Suprapubic skin (tissue), 4 donors: ENCODE measurements at regions not wholly inside any gene's neighbourhood (a gene's known extent, or its start where the extent isn't known, plus 50 kb on each side); places are given as distances from the start of the nearest gene placed in this dataset.

Experiments used
- DNase-seq, 2 donors: peaks; one replicate each; pipeline ENCODE4 v3.0.0-alpha.2; 2019; ENCODE audit warnings: low spot score in 2 of 2
- H3K27ac ChIP-seq: fragments of 200-600 bp; sonication (generic); one replicate; pipeline ENCODE4 v1.5.1; 2019
- H3K27me3 ChIP-seq: fragments of 200-600 bp; sonication (generic); one replicate; pipeline ENCODE4 v1.5.1; 2019
- H3K36me3 ChIP-seq: fragments of 200-600 bp; sonication (generic); one replicate; pipeline ENCODE4 v1.5.1; 2019
- H3K4me1 ChIP-seq: fragments of 200-600 bp; sonication (generic); one replicate; pipeline ENCODE4 v1.5.1; 2019
- H3K4me3 ChIP-seq: fragments of 200-600 bp; sonication (generic); one replicate; pipeline ENCODE4 v1.5.1; 2019; ENCODE audit warnings: mild to moderate bottlenecking
- H3K9me3 ChIP-seq: fragments of 200-600 bp; sonication (generic); one replicate; pipeline ENCODE4 v1.5.1; 2019
- EP300 ChIP-seq: sonication (generic); formaldehyde crosslinking; IDR thresholded peaks from one replicate; pipeline ENCODE4 v1.6.1; 2017; ENCODE audit warnings: antibody characterized with exemption
- POLR2A ChIP-seq, 2 donors: fragments of 450-650 bp; IDR thresholded peaks; one replicate each; pipeline ENCODE4 v1.6.1; 2017; ENCODE audit warnings: antibody characterized with exemption in 2 of 2, mild to moderate bottlenecking in 2 of 2, moderate library complexity in 2 of 2
- POLR2AphosphoS5 ChIP-seq, 3 donors: sonication (generic); formaldehyde crosslinking; IDR thresholded peaks; one replicate each; pipeline ENCODE4 v1.6.1; 2017; ENCODE audit warnings: antibody characterized with exemption in 3 of 3
- WGBS: methylation state at CpG from one replicate; pipeline ENCODE4 v1.1.5; 2018; 5-methylcytosine and 5-hydroxymethylcytosine counted together
- TF ChIP-seq, protein P1 (sequence below), 2 donors: fragments of 200-600 bp in 1 of 2; fragments of 450-650 bp in 1 of 2; sonication (generic) in 1 of 2; IDR thresholded peaks; one replicate each; pipeline ENCODE4 v1.5.1; 2016 to 2019; ENCODE audit warnings: antibody characterized with exemption in 2 of 2, mild to moderate bottlenecking in 1 of 2, moderate library complexity in 1 of 2

DNA sequence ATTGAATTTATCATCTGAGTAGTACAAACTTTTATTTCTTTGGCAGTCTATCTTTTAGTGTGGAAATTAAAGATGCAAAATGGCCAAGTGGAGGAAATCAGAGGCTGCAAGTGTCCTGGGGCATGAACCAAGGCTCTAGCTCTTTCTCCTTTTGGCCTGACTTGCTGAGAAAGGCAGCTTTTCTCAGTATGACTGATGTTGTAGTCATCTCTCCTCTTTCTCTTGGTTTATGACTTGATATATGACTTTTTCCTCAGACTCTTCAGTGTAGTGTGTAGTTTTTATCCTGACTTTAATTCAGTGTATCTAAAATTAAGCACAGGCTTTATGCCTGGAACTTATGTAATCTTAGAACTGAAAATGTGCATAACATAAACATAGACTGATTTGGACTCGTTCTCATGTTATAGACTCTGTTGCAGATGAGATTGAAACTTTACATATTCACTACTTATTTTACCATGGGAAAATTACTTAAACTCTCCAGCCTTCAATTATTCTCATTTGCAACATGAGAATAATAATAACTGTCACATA lies 65.7 kb downstream of the SLITRK5 start:
- Histone ChIP-seq H3K27me3 (no peaks in the 10 kb centered on the region), H3K27ac (no peak overlapping the region), H3K4me3 (no peak overlapping the region), H3K4me1 (no peaks in the 10 kb centered on the region), H3K36me3 (no peaks in the 10 kb centered on the region), H3K9me3 (no peaks in the 10 kb centered on the region)
- WGBS: 47% methylated on average over 1 of the region's 1 CpG
- no peak for DNase-seq
- TF ChIP-seq POLR2AphosphoS5 (IDR thresholded peaks at IDR 0.05): no peak
- TF ChIP-seq POLR2A (IDR thresholded peaks at IDR 0.05): no peak
- TF ChIP-seq, protein P1, sequence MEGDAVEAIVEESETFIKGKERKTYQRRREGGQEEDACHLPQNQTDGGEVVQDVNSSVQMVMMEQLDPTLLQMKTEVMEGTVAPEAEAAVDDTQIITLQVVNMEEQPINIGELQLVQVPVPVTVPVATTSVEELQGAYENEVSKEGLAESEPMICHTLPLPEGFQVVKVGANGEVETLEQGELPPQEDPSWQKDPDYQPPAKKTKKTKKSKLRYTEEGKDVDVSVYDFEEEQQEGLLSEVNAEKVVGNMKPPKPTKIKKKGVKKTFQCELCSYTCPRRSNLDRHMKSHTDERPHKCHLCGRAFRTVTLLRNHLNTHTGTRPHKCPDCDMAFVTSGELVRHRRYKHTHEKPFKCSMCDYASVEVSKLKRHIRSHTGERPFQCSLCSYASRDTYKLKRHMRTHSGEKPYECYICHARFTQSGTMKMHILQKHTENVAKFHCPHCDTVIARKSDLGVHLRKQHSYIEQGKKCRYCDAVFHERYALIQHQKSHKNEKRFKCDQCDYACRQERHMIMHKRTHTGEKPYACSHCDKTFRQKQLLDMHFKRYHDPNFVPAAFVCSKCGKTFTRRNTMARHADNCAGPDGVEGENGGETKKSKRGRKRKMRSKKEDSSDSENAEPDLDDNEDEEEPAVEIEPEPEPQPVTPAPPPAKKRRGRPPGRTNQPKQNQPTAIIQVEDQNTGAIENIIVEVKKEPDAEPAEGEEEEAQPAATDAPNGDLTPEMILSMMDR (IDR thresholded peaks at IDR 0.05): no peak
- TF ChIP-seq EP300: no peak

DNA sequence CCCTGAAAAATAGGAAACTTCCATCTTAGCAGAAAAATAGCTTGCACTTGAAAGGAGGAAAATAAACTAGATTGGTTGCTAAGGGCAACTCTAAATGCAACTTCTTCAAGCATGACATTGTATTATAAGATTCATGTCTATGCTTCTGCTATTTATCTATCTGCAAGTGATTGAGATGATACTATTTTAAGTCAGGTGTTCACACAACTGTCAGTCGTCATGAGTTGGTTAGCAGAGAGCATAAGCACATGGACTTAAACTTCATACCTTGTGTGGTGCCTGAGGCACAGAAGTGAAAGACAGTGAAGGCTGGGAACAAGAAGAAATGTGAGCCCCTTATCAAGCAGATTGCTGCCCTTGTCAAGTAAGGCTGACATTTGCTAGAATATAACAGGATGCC lies 82.9 kb downstream of the SLITRK5 start:
- no peak for TF ChIP-seq EP300
- TF ChIP-seq, protein P1 (IDR thresholded peaks at IDR 0.05): no peak
- no peak for TF ChIP-seq POLR2AphosphoS5 (IDR thresholded peaks at IDR 0.05)
- TF ChIP-seq POLR2A (IDR thresholded peaks at IDR 0.05): no peak
- no peak for DNase-seq
- no peak overlapping the region for H3K27ac ChIP-seq
- H3K27me3 ChIP-seq: no peaks in the 10 kb centered on the region
- H3K4me1 ChIP-seq: no peaks in the 10 kb centered on the region
- no peaks in the 10 kb centered on the region for H3K36me3 ChIP-seq
- H3K9me3 ChIP-seq: no peaks in the 10 kb centered on the region
- WGBS: 31% methylated on average over 1 of the region's 1 CpG
- H3K4me3 ChIP-seq: no peak overlapping the region

DNA sequence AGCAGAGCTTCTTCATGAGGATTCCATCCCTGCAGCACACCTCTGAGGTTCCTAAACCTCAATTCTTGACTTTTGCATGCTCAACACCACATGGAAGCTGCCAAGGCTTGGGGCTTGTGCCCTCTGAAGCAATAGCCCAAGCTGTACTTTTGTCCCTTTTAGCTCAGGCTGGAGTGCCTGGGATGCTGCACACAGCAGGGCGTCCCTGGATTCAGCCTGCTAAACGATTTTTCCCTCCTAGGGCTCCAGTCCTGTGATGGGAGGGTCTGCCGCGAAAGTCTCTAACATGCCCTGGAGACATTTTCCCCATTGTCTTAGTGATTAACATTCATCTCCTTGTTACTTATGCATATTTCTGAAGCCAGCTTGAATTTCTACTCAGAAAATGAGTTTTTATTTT lies 98.3 kb downstream of the SLITRK5 start:
- Histone ChIP-seq H3K36me3 (no peaks in the 10 kb centered on the region), H3K27ac (no peak overlapping the region), H3K4me3 (no peak overlapping the region), H3K9me3 (no peaks in the 10 kb centered on the region), H3K4me1 (no peaks in the 10 kb centered on the region), H3K27me3 (no peaks in the 10 kb centered on the region)
- 50% methylated on average over 4 of the region's 4 CpGs for WGBS
- no peak for DNase-seq
- TF ChIP-seq POLR2AphosphoS5 (IDR thresholded peaks at IDR 0.05) (no peak), POLR2A (IDR thresholded peaks at IDR 0.05) (no peak)

DNA sequence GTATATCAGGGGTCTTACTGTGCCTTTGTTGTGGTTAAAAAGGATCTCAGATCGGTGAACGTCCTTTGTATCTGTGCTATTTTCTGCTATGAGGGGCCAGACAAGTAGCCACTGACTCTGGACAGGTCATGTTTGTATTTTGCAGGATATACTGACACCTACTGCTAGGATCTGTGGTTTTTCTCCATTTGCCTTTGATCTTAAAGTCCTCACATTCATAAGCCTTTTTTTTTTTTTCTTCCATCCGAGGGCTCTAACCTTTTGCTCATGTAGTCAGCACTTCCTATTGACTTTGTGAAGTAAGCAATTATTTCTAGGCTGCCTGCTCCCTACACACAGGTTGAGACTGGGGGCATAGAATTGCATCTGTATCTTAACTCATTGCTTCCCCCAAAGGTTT lies 106.2 kb downstream of the SLITRK5 start:
- DNase-seq: no peak
- WGBS: 51% methylated on average over 3 of the region's 3 CpGs
- TF ChIP-seq, protein P1 (IDR thresholded peaks at IDR 0.05): no peak
- TF ChIP-seq POLR2AphosphoS5 (IDR thresholded peaks at IDR 0.05) (no peak), POLR2A (IDR thresholded peaks at IDR 0.05) (no peak), EP300 (no peak)
- H3K4me1 ChIP-seq: no peaks in the 10 kb centered on the region
- no peak overlapping the region for H3K27ac ChIP-seq
- no peaks in the 10 kb centered on the region for H3K36me3 ChIP-seq
- H3K9me3 ChIP-seq: no peaks in the 10 kb centered on the region
- H3K27me3 ChIP-seq: no peaks in the 10 kb centered on the region
- H3K4me3 ChIP-seq: no peak overlapping the region

DNA sequence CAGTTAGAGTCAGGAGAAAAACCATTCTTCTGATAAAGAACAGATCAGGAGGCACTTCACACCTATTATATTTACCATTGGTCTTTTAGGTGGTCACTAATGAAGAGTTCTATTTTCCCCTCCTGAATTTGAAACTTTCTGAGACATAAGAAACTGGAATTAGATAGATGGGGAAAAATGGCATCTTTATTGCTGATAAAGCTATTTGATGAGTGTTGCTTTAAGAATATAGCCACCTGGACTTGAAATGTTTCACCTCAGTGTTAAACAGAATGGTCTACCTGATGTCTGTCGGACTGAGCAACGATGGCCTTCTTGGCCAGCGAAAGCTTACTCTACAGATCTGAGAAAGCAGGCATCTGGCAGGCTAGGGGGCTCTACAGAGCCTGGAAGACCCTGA lies 107.0 kb downstream of the SLITRK5 start:
- no peaks in the 10 kb centered on the region for H3K27me3 ChIP-seq
- H3K4me1 ChIP-seq: no peaks in the 10 kb centered on the region
- no peak for TF ChIP-seq POLR2A (IDR thresholded peaks at IDR 0.05)
- TF ChIP-seq POLR2AphosphoS5 (IDR thresholded peaks at IDR 0.05): no peak
- TF ChIP-seq EP300: no peak
- TF ChIP-seq, protein P1 (IDR thresholded peaks at IDR 0.05): no peak
- no peak for DNase-seq
- no peak overlapping the region for H3K27ac ChIP-seq
- H3K9me3 ChIP-seq: no peaks in the 10 kb centered on the region
- 85% methylated on average over 3 of the region's 3 CpGs for WGBS
- no peak overlapping the region for H3K4me3 ChIP-seq
- H3K36me3 ChIP-seq: no peaks in the 10 kb centered on the region

DNA sequence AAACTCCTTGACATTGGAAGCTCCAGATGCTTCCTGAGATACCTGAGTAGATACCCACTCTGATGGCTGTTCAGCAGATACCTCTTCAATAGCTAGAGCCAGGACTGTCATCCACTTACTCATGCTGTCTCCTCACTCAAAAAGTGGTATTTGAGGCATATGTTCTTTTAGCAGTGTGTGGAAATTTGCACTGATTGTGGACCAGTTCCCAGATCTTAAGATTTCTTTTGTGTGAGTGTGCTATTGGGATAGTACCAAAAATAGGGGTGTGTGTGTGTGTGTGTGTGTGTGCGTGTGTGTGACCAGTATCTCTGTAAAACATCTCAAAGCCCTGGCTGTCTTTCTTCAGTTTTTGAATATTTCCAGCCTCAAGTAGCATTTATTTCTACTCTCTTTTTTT lies 108.3 kb downstream of the SLITRK5 start:
- TF ChIP-seq, protein P1 (IDR thresholded peaks at IDR 0.05): no peak
- TF ChIP-seq EP300: no peak
- TF ChIP-seq POLR2A (IDR thresholded peaks at IDR 0.05): no peak
- TF ChIP-seq POLR2AphosphoS5 (IDR thresholded peaks at IDR 0.05): no peak
- no peak for DNase-seq
- H3K4me3 ChIP-seq: no peak overlapping the region
- H3K27me3 ChIP-seq: no peaks in the 10 kb centered on the region
- H3K27ac ChIP-seq: no peak overlapping the region
- no peaks in the 10 kb centered on the region for H3K9me3 ChIP-seq
- no peaks in the 10 kb centered on the region for H3K36me3 ChIP-seq
- WGBS: 81% methylated on average over 1 of the region's 1 CpG
- no peaks in the 10 kb centered on the region for H3K4me1 ChIP-seq
